Activated T-cell treated with anti-CD3 and anti-CD28 coated beads for 48 hours (primary cell): ENCODE measurements at regions not wholly inside any gene's neighbourhood (a gene's known extent, or its start where the extent isn't known, plus 50 kb on each side); places are given as distances from the start of the nearest gene placed in this dataset.

Experiments
- DNase-seq: peaks from one replicate; pipeline ENCODE4 v3.0.0-alpha.2; 2020; ENCODE audit warnings: low read depth

DNA sequence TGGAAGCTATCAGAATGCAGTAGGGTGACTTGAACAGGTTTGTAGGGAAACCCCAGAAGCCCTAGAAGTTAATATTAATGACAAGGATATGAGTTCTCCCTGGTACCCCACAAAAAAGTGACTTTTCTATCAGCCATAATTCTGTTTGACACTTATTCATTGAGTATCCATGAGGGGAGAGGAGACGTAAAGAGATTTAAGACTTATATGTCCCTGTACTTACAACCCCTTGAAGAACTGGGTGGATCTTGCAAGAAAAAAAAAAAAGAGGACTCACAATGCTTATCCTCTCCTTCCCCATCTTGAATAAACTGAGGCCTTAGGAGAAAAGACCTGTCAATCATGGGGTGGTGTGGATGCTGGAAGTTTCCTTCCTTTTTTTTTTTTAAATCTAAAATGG lies 203.5 kb downstream of the CBLN1 start:
- no peak for DNase-seq

DNA sequence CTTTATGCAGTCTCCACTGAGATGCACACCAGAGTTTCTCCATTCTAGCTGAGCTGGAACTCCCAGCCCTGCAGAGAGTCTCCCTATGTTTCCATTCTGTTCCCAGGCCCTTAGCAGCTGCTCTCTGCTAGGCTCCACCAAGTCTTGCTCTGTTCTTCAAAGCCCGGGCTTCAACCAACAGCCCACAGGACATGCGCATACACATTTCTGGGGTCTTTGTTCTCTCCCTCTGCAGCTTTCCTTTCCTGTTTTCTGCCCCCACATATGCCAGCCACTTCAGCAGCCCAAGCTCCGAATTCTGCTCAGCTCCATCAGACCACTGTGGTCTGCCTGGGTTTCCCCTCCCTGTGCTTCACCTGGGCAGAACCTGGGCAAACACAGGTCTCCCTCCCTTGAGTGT lies 205.9 kb downstream of the CBLN1 start:
- no peak for DNase-seq

DNA sequence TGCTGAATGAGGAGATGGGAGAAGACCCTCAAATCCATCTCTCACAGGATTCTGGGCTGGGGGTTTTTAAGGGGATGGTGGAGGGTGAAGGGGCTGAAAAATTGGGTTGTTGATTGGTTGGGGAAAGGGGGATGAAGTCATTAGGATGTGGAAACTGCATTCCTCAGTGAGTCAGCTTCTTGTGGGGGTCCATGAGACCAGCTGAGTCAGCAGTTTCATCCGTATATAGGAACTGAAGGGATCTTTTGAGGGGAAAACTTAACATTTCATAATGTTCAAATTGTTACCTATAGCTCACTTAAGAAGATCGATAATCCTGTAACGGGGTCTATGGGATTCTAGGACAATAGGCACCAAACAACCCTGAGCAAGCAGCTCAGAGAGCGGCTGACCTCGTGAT lies 213.4 kb downstream of the CBLN1 start:
- DNase-seq = no peak

DNA sequence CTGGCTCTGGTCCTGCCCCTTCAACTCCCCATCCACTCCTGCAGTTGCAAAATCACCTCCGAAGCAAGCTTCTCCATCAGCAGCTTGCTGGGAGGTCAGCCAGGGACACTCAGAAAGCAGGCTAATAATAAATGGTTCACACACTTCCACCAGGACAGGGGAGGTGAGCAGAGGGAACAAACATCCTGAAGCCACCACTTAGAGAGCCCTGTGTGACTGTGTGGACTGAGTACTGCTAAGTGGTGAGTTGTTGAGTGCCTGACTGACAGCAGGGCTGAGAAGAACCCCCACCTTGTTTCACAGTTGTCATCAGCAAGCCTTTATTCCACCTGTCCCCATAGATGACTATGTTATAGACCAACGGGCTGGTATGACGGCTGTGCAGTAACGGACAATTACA lies 213.9 kb downstream of the CBLN1 start:
- no peak for DNase-seq

DNA sequence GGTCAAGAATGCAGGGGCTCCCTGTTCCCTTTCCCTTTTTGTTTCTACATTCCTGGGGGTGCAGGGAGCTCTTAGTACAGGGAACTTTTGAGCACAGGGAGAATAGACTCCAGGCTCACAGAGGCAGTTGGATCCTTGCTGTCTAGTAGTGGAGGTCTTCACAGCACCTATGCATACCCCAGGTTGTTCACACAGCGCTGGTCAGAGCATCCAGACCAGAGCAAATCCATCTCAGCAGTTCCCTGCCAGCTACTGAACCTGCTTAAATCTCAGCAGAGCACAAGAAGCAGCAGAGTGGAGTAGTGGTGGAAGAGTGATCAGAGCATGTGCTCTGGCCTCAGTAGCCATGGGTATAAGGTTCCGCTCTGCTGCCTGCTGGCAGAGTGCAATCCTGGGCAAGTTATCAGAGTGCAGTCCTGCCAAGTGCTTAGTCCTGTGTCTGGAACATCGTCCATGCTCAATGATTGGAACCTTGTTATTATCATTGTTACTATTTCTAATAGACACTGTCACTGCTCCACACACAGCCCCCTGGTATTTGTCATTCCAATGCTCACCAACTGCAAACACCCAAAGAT lies 220.4 kb downstream of the CBLN1 start:
- DNase-seq = no peak

DNA sequence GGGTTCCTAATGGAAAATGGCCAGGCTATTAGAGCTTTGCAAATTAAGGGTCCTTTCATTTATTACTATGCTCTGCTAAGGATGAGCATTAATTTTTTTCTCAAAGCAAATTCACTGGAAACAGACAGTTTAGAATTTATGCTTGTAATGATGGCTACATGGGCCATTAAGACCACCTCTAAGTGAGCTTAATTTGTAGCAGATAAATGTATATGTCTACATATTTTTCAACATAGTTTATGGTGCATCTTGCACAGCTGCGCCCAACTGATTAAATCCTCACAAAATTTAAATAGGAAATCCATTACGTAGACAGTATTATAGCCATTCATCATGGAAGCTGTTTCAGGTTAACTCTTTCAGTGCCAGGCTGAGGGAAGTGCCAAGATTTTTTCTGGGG lies 220.9 kb downstream of the CBLN1 start:
- DNase-seq = no peak

DNA sequence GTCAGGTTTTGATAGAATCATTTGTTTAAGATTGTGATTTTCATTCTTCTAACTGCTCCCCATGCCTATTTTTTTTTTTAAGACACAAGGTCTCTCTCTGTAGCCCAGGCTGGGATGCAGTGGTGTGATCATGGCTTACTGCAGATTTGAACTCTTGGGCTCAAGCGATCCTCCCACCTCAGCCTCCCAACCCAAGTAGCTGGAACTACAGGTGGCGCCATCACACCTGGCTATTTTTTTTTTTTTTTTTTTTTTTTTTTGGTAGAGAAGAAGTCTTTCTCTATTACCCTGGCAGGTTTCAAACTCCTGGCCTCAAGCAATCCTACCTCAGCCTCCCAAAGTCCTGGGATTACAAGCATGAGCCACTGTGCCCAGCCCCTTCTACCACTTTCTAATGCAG lies 223.3 kb downstream of the CBLN1 start:
- DNase-seq = no peak

DNA sequence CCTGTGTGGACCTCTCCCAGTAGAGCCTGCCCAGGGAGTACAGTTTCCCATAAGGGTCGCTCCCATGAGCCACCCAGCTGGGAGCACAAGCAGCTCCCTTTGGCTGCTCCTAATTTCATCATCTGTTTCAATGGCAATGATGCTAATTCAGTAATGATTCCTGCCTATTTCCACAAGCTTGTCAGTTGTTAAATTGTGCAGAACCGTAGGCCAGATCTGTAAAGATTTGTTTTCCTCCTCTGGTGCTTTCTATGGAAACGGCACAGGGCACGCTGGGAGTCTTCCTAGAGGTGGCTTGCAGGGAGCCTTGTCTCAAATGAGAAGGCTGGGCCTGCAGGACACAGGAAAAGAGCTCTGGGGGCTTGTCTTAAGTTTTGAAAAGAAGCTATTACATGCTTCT lies 223.7 kb downstream of the CBLN1 start:
- no peak for DNase-seq

DNA sequence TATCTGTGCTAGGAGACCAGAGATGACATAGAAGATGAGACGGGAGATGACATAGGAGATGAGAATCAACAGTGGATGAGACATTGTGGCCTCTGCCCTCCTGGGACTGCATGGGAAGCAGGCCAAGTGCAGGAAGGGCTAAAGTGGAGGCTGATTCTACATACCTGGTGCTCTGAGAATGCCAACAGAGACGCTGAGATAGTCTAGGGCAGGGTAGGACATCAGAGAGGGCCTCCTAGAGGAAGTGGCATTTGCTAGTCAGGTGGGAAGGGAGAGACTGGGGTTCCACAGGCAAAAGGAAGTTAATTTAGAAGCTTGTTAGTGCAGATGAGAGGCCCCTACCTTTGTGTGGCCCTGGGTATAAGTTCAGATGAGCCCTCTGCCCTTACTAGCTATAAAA lies 224.2 kb downstream of the CBLN1 start:
- DNase-seq = no peak

DNA sequence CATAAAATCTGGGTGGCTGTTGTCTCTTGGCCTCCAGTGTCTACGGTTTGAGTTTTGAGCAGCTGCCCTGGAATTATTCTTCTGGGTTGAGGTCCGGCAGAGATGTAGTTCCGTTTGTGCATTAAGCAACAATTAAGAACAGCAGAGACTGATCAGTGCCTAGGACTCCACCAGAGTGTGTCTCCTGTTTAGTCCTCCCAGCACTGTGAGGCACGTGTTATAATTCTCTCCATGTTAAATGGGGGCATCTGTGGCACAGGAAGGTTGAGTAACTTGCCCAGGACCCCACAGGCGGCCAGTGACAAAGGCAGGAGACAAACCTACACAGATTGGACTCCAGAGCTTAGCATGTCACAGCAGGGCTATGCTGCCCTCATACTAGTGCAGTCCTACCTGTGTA lies 225.1 kb downstream of the CBLN1 start:
- DNase-seq = no peak

DNA sequence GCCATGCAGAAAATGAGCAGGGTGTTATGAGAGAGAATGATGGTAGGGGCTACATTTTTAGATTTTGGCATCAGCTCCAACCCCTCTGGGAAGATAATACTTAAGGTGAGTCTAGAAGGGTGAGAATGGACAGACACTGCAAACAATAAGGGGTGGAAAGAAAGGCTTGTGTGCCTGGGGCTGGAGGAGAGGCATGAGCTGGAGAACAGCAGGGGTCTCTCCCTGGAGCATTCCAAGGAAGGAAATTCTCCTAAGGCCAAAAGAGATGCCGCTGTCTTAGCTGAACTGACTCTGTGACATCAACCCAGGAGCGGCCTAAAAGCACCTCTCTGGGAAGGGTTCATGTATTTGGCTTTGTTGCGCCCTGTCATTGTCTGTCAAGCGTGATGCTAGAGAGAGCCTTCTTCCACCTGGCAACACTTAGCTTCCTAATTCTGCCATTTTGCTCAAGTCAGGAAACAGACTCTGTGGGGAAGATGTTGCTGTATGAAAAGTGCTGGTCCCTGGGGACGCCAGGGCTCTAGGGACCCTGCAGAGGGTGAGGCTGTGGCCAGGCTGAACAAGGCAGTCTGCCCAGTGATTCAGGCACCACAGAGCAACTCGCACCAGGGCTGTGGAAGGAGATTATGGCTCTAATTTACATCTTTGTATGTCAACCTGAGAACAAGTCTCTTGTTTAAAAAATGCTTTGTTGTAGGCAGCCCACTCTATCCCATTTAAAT lies 225.7 kb downstream of the CBLN1 start:
- DNase-seq = no peak

DNA sequence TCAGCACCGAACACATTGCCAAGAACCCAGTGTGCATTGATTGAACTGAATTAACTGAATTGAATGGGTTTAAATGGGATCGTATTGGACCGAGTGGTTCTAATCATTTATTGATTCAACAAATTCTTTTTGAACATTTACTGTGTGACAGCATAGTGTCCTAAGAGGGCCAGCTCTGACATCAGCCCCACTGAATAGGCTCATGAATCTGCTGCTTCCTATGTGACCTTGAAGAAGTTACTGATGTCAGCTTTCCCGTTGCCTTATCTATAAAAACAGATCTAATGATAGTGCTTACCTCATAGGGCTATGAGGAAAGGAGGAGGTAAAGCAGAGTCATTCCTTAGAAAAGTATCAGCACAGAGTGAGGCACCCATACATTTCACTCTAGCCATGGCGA lies 226.3 kb downstream of the CBLN1 start:
- DNase-seq = no peak

DNA sequence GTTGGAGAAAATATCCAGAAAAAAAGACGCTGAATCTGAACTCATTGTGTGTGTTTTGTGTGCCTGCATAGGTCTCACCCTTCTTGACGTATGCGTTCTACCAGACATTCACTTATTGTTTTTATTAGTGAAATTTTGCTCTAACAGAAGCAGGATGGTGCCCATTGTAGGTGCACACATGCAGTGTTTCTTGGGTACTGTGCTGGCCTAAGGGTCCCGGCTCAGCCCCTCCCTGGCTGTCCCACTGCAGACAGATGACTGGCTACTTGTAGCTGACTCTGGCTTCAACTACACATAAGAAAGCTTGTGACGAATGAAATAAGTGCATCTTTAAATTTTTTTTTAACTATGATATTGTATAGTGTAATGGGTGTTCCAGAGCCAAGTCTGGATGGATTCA lies 227.0 kb downstream of the CBLN1 start:
- DNase-seq = no peak

DNA sequence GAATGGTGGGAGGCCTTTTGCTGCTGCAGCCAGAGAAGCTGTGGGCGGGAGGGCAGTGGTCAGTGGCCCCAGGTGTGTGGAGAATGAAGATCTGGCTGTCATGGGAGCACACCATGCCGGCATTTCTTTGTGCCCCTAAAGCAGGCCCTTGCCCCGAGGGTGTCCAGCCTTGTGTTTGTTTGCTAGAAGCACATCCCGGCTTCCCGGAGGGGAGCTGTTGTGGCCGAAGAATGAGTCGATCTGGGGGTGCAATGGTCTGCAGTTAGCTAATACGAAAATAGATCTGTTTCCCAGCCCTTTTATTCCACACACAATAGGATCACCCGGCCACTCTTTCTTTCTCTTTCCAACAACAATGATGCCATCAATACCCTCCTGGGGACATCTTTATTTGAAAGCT lies 228.8 kb downstream of the CBLN1 start:
- DNase-seq = no peak

DNA sequence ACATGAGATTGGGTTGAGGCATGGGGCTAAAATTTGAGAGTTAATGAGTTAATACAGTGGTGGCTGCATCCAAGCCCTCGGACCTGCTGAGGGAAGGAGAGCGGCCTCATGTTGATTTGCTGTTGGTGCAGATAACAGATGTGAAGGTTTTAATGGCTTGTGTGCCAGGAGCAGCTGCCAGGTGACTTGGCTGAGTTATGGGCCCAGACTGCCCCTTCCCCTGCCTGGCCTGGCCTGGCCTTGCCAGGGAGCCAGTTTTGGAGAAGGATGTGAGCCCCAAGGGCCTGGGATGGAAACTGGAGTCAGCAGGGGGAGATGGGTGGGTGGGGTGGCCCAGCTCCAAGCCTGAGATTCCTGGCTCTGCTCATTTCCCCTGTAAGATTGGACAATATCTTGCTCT lies 230.1 kb downstream of the CBLN1 start:
- no peak for DNase-seq

DNA sequence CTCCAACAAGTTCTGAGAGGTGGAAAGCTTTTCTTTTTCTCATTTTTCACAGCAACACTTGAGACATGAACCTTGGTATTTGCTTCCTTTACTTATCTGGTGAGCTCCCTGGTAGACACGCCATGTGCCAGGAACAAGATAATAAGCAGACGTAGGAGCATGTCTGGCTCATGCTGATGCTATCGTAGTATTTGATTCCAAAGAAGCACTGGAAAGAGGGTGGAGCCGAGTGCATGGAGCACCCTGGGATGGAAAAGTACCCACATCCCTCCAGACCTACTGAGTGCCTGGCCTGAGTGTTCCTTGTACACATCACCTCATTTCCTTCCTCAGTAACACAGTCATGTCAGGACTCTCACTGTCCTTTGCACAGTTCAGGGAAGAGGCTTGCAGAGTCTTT lies 231.0 kb downstream of the CBLN1 start:
- DNase-seq = no peak

DNA sequence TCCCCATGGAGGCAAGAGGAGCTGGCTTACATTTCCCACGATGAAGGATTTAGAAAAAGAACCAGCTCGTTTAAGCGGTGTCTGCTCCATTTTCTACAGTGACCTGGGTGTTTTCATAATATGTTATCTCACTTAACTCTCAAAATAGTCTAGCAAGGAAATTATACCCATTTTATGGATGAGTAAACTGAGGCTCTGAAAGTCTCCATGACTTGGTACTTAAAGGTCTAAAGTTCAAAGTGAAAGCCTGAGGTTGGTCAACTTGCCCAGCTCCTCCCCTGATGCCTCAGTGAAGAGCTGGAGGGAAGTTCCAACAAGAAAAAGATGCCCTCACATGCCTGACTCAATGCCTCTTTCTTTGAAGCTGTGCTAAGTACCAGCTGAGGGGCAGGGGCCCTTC lies 232.0 kb downstream of the CBLN1 start:
- DNase-seq = no peak

DNA sequence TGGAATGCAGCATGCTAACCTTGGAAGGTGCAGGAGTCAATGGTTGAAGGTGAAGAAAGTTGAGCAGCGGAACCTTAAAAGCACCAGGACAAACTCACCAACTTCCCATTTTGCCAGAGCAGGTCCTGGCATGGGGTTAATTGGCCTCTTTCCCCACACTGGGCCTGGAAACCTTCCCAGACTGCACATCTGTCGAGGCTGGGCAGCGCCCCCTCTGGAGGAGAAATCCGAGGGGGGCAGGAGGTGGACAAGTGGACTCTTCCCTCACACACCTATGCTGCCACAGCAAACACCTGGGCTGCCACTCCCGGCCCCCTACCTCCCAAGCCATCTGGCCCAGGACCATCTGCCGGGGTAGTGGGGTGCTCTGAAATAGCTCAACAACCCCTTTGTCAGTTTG lies 232.4 kb downstream of the CBLN1 start:
- no peak for DNase-seq

DNA sequence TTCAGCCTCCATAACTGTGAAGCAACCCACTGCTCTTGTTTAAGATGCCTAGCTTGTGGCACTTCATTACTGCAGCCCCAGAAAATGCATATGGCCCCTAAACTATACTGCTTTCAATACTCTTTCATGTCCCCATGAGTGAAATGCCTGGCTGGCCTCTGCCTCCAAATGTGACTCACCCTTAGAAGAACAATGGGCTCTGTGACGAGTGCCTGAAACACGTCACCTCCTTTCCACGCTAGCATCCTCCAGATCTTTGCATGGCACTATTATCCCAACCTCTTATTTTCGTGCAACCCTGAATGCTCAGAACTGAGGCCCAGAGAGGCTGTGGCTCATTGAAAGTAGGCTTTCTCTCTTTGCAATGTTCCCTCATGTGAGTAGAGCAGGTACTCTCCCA lies 233.1 kb downstream of the CBLN1 start:
- DNase-seq = no peak

DNA sequence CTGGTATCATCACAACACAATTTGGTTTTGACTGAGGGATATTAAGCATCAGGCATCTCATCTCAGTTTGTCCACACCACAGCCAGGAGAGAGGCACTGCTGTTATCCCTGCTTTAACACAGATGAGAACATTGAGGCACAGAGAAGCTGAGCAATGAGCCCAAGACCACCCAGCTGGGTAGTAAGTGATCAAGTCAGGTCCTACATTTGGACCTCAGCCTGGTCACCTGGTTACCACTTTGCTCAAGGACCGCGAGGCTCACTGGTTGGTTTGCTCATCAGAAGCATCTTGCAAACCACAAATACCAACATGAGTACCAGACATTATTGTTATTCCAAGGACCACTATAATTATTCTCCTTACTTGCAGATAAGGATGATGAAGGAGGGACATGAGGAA lies 245.5 kb downstream of the CBLN1 start:
- DNase-seq = no peak

DNA sequence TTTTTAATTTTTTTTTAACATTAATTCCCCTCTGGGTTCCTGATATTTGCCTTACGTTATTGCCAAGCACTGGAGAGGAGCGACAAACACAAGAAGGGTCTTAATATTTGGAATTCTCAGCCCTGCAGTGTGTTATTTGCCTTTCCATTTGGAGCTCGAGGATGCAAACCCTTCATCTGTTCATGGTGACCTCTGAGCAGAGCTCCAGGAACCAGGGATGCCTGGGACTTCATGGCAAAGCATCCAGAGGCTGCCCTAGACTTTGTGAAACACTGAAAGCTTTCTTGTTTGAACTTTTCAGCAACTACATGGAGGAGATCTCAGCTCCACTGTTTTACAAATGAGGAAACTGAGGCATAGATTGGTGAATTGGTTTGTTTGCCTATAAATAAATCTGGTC lies 254.2 kb downstream of the CBLN1 start:
- no peak for DNase-seq

DNA sequence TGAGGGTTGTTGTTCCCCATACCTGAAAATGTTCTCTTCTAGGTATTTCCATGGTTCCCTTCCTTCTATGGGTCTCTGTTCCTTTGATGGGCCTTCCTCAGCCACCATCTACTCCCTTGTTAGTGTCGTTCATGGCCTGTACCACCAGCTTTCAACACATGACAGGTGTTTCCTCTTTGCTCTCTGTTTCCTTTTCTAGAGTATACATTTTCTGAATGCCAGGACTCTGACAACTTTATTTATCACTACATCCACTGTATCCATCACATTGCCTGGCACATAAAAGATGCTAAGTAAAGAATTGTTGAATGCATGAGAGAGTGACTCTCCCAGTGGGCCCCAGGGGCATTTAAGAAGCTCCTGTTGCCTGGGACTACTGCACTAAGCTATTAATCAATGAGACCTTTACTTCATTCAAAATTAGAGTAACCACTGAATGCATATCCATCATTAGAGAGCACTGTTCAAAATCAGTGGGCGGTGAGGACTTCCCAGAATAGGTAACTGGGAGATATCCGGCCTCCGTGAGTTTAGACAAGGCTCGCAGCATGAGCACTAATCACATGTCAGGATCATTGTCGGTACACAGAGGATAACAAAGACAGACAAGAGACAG lies 255.0 kb downstream of the CBLN1 start:
- no peak for DNase-seq

DNA sequence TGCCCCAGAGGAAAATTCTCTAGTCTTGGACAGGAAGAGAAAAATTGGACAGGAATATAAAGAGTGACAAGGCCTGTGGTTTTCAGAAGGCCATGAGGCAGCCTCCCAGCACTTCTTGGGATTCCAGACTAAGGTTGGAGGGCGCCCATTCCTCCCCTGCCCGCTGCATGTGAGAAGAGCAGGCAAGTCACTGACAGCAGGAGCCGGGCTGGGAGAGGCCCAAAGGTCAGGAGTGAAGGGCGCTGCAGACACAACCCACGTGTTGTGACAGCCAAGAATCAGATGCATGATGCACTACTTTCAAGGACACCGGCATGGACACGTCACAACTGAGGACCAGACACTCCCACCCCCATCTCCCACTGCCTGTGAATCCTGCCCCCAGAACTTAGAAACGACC lies 256.7 kb downstream of the CBLN1 start:
- no peak for DNase-seq

DNA sequence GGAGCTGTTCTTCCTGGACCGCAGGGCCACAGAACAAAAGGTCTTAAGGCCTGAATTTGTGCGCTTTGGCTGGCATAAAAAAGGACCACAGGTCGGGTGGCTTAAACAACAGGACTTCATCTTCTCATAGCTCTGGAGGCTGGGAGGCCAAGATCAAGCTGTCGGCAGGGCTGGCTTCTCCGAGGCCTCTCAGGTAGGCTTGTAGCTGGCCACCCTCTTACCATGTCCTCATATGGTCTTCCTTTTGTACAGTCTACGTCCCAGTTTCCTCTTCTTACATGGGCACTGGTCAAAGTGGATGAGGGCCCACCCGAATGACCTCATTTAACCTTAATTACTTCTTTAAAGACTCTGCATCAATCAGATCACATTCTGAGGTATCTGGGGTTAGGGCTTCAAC lies 257.6 kb downstream of the CBLN1 start:
- DNase-seq = no peak
